NCI-H446 (cell line): ENCODE measurements at regions not wholly inside any gene's neighbourhood (a gene's known extent, or its start where the extent isn't known, plus 50 kb on each side); places are given as distances from the start of the nearest gene placed in this dataset.

Source experiments
- DNase-seq, 2 experiments: peaks; one replicate each; lab custom pipeline; 2025; lab: John Stamatoyannopoulos, UW

GRCh38 chr16:6200861-6201260, 1103.3 kb upstream of the EEF2KMT start:
- no peak for DNase-seq

DNA sequence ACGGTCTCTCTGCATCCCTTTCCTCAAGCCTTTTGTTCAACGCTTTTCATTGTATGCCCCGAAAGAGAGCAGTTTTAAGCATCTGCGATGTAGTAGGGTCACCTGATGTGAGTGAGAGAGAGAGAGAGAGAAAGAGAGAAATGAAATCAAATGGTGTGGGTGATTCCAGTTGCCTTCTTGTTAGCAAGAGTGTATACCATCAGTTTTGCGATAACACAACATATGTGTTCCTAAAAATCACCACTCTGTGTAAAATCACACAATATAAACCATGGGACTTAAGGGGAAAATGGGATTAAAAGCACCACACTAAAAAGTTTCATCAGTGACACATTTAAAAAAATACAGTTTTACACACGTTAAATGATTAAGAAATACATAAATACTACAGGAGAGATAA, 1102.7 kb upstream of the EEF2KMT start:
- no peak for DNase-seq

- no peak for DNase-seq
Measured at GRCh38 chr16:6195966-6196365, 1098.4 kb upstream of the EEF2KMT start.

DNA sequence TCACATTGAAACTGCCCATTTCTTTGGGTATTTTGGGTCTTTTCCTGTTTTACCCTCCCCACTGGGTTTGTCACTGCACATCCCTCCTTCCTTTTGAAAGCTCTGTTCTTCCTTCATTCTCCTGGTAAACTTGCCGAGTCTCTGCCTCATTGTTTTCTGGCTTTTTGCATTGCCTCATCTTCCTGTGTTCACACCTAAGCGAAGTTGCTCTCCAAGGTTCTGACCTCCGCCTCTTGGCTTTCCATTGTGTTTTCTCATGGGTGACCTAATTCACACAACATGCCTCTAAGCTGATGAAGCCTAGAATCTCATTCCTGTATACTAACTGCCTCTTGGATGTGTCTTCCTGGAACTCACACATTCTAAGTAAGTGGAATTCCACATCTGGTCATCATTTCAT, 1096.1 kb upstream of the EEF2KMT start:
- DNase-seq: no peak

- no peak for DNase-seq
Measured at GRCh38 chr16:6192984-6193383, 1095.4 kb upstream of the EEF2KMT start.

DNA sequence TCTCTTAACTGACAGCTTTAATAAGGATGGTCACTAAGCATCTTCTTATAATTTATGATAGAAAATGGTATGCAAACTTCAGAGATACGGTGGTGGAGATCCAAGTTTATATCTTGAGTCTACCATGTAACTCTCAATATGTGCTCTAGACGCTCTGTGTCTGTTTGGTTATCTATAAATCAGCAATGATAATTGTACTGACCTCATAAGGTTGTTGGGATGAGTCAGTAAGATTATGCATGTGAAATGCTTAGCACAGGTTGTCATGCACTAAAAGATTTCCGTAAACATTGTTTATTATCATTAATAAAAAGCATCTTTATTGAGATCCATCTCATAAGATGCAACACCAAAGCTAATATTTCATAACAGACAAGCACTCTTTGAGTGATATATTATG, 1094.9 kb upstream of the EEF2KMT start:
- DNase-seq: no peak

DNA sequence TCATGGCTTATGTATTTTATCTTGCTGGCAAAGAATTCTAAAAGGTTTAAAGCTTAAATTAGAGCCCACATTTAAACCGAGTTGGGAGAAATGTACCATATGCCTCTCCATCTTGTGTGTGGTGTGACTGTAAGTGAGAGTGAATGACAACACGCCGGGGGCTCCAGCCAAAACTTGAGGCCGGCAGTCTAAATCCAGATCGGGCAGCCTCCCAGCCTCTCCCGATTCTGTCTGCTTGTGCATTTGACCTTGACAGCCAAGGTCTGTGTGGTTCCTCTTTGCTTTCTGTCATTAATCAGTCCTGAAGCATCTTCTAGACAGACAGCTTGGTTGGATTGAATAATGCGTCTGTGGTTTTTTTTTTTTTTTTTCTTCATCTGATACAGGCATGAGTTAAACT, 1093.2 kb upstream of the EEF2KMT start:
- DNase-seq: no peak

- DNase-seq: no peak
Measured at GRCh38 chr16:6189216-6189615, 1091.6 kb upstream of the EEF2KMT start.

GRCh38 chr16:6177616-6178180, 1080.1 kb upstream of the EEF2KMT start:
- no peak for DNase-seq

GRCh38 chr16:6170022-6170421, 1072.4 kb upstream of the EEF2KMT start:
- no peak for DNase-seq

- DNase-seq: no peak
Measured at GRCh38 chr16:6165330-6165979, 1067.9 kb upstream of the EEF2KMT start.

GRCh38 chr16:6160871-6161270, 1063.3 kb upstream of the EEF2KMT start:
- DNase-seq: no peak

GRCh38 chr16:6160303-6160702, 1062.7 kb upstream of the EEF2KMT start:
- DNase-seq: no peak

GRCh38 chr16:6157806-6158205, 1060.2 kb upstream of the EEF2KMT start:
- no peak for DNase-seq

- DNase-seq: no peak
Measured at GRCh38 chr16:6155271-6155670, 1057.7 kb upstream of the EEF2KMT start.

DNA sequence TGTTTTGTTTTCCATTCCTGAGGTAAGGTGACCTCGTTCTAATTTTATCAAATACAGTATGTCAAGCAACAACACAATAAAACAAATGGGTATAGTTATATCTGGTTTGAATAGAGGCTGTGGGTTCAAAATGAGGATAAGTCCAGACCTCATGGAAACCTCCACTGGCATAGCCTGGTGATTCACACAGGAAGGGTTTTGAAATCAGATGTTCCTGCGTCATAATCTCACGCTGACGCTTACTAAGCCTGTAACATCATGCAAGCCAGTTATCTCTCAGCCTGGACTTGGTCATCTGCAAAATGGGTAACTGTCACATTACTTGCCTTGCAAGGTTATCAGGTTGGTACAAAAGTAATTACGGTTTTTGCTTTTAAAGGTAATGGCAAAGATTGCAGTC, 1056.3 kb upstream of the EEF2KMT start:
- DNase-seq: no peak

DNA sequence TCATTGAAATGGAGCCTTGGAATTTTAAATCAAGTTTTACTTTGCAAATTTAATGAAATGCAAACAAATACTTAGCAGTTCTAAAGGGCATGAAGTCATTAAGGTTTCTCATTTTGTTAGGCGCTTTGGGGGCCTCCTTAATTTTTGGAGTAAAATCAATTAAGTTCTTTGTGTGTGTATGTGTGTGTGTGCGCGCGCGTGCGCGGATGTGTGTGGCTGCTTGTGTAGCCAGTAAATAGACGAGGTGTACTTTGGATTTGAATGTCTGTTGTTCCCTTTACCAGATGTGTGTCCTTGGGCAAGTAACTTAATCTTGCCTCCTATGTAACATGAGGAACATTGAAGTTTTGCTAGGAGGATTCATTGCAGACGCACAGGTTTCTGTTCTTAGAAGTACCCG, 1051.4 kb upstream of the EEF2KMT start:
- DNase-seq: no peak

DNA sequence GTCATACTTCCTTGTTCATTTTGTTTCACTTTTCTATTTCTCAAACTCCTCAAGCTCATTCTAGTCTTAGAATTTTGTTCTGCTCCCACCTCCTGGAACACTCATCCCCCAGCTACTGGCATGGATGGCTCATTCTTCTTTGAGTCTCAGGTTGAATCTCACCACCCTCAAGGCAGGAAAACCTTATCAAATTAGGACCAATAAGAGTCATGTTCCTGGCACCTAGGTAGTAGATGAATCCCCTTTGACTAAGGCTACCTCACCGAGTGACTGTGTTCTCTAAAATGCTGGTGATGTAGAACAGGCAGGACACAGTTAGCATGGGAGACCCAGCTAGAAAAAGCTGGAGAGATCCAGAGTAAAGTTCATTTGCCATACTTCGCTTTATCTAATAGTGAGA, 1050.8 kb upstream of the EEF2KMT start:
- no peak for DNase-seq

- DNase-seq: no peak
Measured at GRCh38 chr16:6146874-6147425, 1049.4 kb upstream of the EEF2KMT start.

DNA sequence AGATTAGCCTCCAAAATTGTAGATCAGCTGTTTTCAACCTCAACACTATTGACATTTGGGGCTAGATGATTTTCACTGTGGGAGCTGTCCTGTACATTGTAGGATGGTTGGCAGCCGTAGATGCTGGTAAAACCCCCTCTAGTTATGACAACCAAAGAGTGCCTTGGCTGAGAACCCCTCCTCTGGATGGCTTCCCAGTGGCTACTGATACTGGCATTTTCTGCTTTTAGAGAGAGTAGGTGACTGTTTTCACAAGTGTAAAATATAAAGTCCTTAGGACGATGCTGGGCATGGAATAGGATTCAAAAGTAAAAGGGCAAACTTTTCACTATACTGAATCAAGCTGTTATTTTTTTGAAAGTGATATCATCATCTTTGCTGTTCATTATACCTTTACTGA, 1048.8 kb upstream of the EEF2KMT start:
- no peak for DNase-seq

DNA sequence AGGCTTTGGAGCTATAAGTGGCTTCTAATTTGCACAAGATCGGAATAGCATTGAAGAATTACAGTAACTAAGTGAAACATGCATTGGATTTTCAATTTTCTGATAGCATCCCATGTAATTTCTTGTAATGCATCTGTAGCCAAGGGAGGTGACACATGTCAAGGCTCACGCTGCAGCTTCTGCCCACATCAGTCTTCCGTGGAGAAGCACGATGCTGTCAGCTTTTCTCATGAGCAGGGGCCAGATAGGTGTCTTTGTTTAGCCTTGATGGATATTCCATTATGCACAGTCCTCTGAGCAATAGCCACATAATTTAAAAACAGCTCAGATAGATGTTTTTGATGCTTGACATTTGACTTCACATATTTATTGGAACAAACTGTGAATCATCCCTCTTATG, 1046.9 kb upstream of the EEF2KMT start:
- no peak for DNase-seq

DNA sequence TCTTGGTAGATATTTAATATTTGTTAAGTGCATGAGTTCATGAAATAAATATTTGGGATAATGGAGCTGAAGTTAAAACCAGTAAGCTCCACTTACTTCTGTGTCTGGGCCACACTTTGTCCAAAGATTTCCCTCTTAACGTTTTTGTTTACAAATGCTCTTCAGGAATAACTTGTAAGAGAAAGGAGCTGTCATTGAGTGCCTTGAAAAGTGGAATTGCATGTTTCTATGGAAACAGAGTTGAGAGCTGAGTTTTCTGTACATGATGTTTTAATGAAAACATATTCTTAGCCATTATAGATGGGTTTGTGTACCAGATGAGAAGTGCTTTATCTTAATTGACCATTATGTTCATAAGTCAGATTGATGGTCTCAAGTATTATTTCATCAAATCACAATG, 1045.4 kb upstream of the EEF2KMT start:
- DNase-seq: no peak

DNA sequence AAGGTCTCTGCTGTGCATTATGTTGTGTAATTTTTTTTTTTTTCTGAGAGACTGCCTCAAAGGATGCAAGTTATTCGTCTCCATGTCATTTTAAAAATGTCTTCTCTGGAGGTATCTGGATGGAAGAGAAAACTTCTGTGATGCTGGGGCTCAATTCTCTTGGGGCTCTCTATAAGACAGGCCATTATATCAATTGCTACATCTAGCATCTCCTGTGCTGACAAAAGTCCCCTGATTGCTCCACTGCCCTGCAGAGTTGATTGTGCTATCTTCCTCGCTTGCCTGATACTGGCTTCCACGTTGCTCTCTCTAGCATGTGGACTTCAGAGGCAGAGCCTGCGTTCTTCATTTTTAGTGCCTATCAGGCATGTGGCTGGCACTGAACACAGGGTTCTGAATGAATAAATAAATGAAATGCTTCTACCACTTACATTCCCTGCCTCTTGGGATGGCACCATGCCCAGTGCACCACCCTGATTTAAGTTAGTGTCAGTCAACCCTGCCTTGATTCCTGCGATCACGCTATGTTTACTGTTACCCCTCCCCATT, 1035.5 kb upstream of the EEF2KMT start:
- DNase-seq: no peak

DNA sequence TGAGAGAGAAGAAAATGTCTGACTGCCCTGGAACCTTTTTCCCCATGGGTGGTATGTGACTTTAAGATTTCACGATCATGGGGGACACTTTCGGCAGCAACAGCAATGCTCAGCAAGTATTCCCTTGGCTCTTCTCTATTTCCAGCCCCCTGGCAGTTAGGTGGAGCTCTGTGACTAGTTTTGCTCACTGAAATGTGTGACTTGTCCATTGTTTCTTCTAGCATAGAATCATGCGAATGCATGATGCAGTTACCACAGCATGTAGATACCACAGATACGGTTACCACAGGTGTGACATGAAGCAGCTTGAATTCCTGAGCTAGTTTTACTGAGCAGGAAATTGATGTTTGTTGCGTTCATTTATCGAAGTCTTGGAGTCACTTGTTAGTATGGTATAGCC, 1034.5 kb upstream of the EEF2KMT start:
- DNase-seq: no peak
